AG08396 (cell line): ENCODE measurements at regions not wholly inside any gene's neighbourhood (a gene's known extent, or its start where the extent isn't known, plus 50 kb on each side); places are given as distances from the start of the nearest gene placed in this dataset.

Experiments
- DNase-seq: peaks from one replicate; pipeline ENCODE4 v3.0.0; 2012; ENCODE audit warnings: low spot score, mixed read lengths

GRCh38 chr6:166842607-166843006 is 113.7 kb downstream of the RNASET2 start:
- DNase-seq = no peak

GRCh38 chr6:166841216-166841615 is 115.1 kb downstream of the RNASET2 start:
- no peak for DNase-seq

DNA sequence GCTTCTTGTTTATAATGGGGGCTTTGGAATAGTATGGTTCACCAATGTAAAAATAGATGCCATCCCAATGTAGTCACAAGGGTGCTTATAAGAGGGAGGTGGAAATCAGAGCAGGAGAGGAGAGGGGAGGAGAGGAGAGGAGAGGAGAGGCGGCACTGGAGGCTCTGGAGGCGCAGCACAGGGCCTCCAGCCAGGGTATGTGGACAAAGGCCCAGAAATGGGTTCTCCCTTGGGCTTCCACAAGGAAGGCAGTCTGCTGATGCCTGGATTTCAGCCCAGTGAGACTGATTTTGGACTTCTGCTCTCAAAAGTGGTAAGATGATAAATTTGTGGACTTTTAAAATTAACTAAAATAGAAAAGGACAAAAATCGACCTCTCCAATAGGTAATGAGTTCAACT is 116.8 kb downstream of the RNASET2 start:
- no peak for DNase-seq

DNA sequence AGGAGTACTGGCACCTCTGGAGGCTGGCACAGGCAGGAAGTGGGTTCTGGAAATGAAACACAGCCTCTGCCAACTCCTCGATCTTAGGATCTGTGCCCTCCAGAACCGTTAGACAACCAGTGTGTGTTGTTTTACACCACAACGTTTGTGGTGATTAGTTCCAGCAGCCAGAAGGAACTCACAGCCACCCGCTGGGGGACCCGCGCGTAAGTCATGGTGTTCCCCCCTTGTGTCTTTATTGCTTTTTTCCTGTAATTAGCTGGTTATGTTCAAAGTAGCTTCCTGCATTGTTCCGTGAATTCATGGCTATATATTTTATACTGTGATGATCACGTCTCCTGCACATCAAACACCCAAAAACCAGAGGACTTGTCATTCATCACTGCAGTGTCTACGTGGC is 117.4 kb downstream of the RNASET2 start:
- no peak for DNase-seq

DNA sequence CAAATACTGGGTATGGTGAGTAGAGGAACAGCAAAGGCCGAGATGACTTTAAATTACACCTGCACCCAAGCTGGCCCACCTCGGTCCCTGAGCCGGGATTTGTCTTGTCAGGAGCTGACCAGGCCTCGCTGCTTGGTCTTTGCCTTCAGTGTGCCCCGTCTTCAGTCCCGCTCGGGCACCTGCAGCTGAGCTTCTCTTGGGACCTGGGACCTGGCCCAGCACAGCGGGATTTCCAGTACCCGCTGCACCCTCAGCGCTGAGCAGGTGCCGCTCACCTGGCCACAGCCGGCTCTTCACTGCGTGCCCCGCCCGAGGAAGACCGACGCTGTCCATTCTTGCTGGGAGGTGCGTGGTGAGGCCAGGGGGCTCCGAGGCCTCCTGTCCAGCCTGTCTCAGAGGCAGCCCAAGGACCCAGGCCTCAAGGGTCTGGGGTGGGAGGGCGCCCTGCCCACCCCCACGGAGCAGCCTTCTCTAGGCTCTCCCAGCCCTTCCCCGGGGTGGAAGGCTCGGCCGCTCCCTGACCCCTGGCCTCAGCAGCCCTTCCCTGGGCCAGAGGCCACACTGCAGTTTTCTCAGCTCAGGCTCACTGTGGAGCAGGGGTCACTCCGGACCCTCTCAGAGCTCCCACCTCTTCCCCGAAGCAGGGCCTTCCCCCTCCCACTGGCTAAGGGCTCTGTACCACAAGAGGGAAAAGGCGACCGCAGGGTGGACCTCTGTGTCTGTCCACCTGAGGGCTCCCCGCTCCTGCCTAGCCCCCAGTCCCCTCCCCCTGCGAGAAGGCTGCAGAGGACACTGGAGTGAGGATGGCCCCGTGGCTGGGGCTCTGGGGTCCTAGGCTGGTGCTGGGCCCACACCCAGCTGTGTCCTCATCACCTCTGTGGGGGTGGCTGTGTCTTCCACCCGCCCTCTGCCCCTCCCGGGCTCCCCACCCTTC is 119.3 kb downstream of the RNASET2 start:
- DNase-seq = no peak

DNA sequence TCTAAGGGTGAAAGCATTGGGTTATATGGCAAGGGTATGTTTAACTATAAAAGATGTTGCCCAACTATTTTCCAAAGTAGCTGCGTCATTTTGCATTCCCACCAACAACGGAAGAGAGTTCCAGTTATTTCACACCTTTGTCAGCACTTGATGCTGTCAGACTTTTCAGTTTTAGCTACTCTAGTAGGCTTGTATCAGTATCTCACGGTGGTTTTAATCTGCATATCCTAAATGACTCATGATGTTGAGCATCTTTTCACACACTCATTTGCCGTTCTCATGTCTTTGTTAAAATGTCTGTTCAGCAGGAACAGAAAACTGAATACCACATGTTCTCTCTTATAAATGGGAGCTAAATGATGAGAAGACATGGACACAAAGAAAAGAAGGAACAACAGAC is 122.3 kb downstream of the RNASET2 start:
- no peak for DNase-seq

DNA sequence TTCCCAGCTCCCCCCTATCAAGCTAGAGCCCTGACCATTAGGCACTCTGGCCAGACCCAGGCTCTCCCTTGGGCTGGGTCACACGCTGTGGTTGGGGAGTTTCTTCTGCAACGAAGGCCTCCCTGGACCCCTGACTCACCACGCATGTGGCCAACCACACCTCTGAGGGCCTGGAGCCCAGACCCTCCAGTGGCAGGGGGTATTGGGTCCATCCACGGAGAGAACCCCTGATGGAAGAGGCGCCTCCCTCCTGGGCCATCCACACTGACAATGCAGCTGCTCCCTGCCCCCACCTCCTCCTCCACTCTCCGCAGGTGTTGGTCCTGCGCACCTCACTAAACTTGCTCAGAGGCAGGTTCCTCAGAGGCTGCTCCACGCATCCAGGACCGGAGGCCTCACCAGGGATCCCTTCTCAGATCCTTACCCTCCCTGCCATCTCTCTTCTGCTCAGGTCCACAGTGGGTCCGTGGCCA is 125.4 kb downstream of the RNASET2 start:
- no peak for DNase-seq

- DNase-seq = no peak
Measured at GRCh38 chr6:166830185-166830890, 126.0 kb downstream of the RNASET2 start.

- DNase-seq = no peak
Measured at GRCh38 chr6:166826264-166826663, 130.1 kb downstream of the RNASET2 start.

- DNase-seq = no peak
Measured at GRCh38 chr6:166825553-166826145, 130.7 kb downstream of the RNASET2 start.

DNA sequence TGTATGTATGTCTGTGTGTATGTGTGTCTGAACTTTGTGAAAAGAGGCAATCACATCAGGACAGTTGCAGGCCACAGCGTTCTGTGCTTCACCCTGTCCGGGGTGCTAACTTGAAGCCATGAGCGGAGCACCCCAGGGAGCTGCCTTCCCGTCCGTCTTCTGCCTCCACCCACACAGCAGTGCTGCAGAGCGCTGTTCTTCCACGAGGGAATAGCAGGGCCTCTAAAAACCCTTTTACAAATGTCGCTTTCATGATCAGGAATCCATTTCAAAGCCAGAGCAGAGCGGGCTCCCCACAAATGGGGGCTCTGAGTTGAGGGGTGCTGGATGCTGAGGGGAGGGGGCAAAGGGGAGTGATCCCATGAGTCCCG is 131.5 kb downstream of the RNASET2 start:
- no peak for DNase-seq

DNA sequence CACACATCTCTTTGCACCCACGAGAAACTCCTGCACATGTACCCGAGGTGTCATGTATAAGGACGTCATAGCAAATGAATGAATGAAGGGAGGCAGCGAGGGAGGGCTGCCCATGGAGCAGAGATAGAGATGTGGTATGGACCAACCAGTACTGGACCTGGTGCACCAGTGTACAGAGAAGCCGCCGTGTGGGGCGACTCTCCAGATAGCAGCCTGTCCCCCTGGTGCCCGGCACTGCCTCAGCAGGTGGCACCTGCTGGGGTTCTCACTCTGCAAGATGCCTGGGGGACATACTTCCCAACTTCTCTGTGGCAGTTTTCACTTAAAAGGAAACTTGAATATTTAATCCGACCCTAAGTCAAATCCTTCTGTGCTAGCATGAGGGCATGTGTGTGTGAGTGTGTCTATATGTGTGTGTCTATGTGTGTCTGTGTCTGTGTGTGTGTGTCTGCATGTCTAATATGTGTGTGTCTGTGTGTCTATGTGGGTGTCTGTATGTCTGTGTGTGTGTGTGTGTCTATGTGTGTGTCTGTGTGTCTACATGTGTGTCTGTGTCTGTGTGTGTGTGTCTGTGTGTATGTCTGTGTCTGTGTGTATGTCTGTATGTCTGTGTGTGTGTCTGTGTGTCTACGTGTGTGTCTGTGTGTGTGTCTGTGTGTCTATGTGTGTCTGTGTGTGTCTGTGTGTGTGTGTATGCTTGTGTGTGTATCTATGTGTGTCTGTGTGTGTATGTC is 132.0 kb downstream of the RNASET2 start:
- DNase-seq = no peak

GRCh38 chr6:166822609-166823008 is 133.7 kb downstream of the RNASET2 start:
- DNase-seq = no peak

DNA sequence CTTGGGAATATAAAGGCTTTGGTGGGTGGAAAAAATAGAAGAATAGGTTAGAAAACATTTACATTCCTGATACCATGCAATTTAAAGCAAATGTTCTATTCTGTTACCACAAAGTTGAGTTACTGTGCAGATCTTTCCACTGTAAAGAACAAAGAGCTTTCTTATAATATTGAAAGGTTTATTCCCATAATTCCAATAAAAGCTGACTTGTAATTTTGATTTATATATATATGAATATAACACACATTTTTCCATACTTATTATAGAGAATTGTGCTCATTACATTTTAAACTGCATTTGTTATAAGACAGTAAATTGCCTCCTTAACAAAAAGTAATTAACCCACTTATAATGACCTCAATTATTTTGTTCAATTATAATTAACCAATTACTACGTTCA is 135.9 kb downstream of the RNASET2 start:
- DNase-seq = no peak

DNA sequence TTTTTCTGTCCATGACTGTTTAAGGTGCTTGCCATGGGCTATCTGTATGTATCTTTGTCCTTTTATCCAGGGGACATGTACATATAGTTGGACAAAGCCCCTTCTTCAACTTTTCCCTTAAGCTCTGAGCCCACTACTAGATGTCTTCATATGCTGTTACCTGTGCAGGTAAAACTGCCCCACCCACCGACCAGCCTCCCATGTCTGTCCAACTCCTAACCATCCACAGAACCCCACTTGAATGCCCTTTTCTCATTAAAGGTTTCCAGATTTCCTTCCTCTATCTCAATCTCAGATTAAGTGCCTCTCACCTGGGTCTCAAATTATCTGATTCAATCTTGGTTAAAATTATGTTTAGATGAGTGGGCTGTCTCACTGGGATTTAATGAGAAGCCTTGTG is 136.3 kb downstream of the RNASET2 start:
- DNase-seq = no peak

DNA sequence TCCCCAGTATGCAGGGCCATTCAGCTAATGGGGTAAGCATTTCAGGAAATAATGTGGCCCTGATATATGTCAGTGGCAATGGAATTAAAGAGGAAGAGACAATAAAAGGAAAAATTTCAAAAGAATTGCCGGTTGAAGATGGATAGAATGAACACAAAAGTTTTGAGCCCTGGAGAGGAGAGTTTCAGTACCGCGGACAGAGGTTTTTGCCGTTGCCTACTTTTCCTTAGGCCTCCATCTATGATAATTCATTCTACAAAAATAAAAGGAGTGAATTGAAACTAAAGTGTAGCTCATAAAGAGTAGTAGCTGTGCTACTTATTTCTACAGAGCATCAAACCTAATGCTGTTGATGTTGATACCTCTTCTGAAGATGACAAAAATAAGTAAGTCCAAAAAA is 140.7 kb downstream of the RNASET2 start:
- DNase-seq = no peak

DNA sequence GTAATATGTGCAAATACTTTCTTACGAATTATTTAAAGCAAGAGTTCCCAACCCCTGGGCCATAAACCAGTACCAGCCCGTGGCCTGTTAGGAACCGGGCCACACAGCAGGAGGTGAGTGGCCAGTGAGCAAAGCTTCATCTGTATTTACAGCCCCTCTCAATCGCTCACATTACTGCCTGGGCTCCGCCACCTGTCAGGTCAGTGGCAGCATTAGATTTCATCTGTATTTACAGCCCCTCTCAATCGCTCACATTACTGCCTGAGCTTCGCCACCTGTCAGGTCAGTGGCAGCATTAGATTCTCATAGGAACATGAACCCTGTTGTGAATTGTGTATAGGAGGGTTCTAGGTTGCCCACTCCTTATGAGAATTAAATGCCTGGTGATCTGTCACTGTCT is 142.0 kb downstream of the RNASET2 start:
- DNase-seq = no peak

DNA sequence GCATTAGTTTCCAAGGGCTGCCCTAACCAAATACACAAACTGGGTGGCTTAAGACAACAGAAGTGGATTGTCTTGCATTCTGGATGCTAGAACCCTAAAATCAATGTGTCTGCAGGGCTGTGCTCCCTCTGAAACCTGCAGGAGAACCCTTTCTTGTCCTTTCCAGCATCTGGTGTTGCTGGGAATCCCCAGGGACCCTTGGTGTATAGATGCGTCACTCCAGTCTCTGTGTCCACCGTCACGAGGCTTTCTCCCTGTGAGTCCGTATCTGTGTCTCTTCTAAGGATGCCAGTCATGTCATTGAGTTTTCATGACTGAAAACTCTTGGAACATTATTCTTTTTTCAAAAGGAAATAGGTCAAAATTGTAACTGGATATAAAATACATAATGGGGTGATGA is 142.9 kb downstream of the RNASET2 start:
- no peak for DNase-seq

DNA sequence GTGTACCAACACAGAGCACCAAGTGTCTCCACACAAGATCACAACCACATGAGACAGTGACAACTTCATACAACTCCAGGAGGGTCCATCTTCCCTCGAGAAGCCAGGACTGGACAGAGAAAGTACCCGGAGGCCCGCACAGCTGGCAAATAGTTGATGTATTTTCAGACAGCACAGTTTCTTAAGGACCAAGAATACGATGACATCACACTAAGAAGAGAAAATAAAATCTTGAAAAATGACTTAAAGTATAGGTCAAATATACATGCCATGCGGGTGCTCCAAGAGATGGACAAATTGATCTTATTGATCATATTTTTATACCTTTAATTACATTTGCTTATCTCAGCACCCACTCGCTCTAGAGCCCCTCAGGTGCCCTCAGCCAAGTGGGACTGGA is 145.5 kb downstream of the RNASET2 start:
- no peak for DNase-seq

GRCh38 chr6:166809721-166810120 is 146.6 kb downstream of the RNASET2 start:
- no peak for DNase-seq

DNA sequence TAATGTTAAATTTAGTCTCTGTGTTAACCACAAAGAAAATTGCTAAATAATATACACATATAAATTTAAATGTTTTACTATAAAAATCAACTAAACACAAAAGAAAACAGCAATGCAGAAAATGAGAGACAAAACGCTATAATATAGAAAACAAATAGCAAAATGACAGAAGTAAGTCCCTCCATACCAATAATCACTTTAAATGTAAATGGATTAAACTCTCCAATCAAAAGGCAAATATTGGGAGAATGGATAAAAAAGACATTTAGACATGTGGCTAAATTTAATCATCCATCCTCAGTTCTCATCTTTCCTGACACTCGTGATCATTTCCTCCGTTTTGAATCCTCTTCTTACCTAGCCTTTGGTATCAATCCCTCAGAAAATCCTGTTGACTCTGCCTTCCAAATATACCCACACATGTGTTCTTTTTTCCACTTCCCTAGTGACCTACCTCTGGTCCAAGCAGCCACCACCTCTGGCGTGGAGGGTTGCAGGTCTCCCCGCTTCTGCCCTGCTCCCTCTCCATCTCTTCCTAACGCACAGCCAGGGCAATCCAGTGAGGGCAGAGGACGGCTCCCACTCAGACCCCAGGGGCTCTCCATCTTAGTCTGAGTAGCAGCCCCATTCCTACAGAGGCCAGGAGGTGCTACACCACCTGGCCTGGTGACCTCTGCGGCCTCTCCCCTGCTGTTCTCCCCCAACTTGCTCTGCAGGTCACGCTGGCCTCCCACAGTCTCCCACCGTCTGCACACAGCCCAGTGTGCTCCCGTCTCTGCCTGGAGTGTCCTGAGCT is 149.2 kb downstream of the RNASET2 start:
- no peak for DNase-seq
